OCI-LY3 (cell line): ENCODE measurements at regions not wholly inside any gene's neighbourhood (a gene's known extent, or its start where the extent isn't known, plus 50 kb on each side); places are given as distances from the start of the nearest gene placed in this dataset.
A peak's percentile ranks its signal among the peaks of the same experiment; 100 is the strongest.

ENCODE experiments used
- H2AFZ ChIP-seq: fragments of 200-600, 300-600 bp; shearing (Covaris generic); 2 replicates; pipeline ENCODE4 v1.6.0; 2014; ENCODE audit warnings: antibody characterized with exemption, low read depth, low read length
- H3K27ac ChIP-seq: fragments of 200-600, 300-600 bp; sonication (generic); 2 replicates; pipeline ENCODE4 v1.5.1; 2014; ENCODE audit warnings: mild to moderate bottlenecking, low read length, moderate library complexity, mixed read lengths
- H3K27me3 ChIP-seq: fragments of 200-600, 300-600 bp; sonication (generic); 2 replicates; pipeline ENCODE4 v1.6.1; 2014; ENCODE audit warnings: low read depth, low read length, mixed read lengths
- H3K36me3 ChIP-seq: fragments of 200-600, 300-600 bp; sonication (generic); replicated peaks from 2 replicates; pipeline ENCODE3; 2014; ENCODE audit warnings: low read depth, low read length, mixed read lengths
- H3K4me1 ChIP-seq: fragments of 300-600, 200-600 bp; sonication (generic); 2 replicates; pipeline ENCODE4 v1.6.1; 2014; ENCODE audit warnings: low read length, mixed read lengths
- H3K4me2 ChIP-seq: fragments of 200-600, 300-600 bp; sonication (generic); 2 replicates; pipeline ENCODE4 v1.6.1; 2014; ENCODE audit warnings: low read length, mixed read lengths
- H3K4me3 ChIP-seq: fragments of 300-600, 200-600 bp; sonication (generic); 2 replicates; pipeline ENCODE4 v1.5.1; 2014; ENCODE audit warnings: antibody characterized with exemption, mild to moderate bottlenecking, low read length, moderate library complexity
- H3K79me2 ChIP-seq: fragments of 300-600, 200-600 bp; shearing (Covaris generic); 2 replicates; pipeline ENCODE4 v1.6.1; 2014; ENCODE audit warnings: mild to moderate bottlenecking, low read length, mixed read lengths
- H3K9ac ChIP-seq: fragments of 300-600, 200-600 bp; shearing (Covaris generic); 2 replicates; pipeline ENCODE4 v1.6.0; 2014; ENCODE audit warnings: mild to moderate bottlenecking, low read length, moderate library complexity
- H3K9me3 ChIP-seq: fragments of 200-600, 300-600 bp; shearing (Covaris generic); 2 replicates; pipeline ENCODE4 v1.6.1; 2014; ENCODE audit warnings: low read length, mixed read lengths; ENCODE audit not compliant: insufficient read depth
- H4K20me1 ChIP-seq: fragments of 200-600, 300-600 bp; sonication (generic); 2 replicates; pipeline ENCODE4 v1.6.1; 2016; ENCODE audit warnings: low read length, mixed read lengths; ENCODE audit not compliant: insufficient read depth
- CTCF ChIP-seq: fragments of 200-600, 300-600 bp; sonication (generic); IDR thresholded peaks from 2 replicates; pipeline ENCODE4 v1.5.1; 2014; ENCODE audit warnings: antibody characterized with exemption, low read length, low read depth
- EZH2phosphoT487 ChIP-seq: fragments of 200-600 bp; shearing (Covaris generic); IDR thresholded peaks from 2 replicates; pipeline ENCODE4 v1.6.1; 2018; ENCODE audit warnings: antibody characterized with exemption, mixed run types, low read depth

GRCh38 chr2:18149660-18150246 lies 271.3 kb downstream of the KCNS3 start:
- TF ChIP-seq CTCF: peak; percentile 82
- no peak for TF ChIP-seq EZH2phosphoT487
- 0 out of 2 replicates have a peak, but pooled peaks cover 5% of the 10 kb centered on the region for H3K27me3 ChIP-seq
- H2AFZ ChIP-seq: no peak overlapping the region
- H3K27ac ChIP-seq: no peak overlapping the region
- no peak overlapping the region for H3K9ac ChIP-seq
- H3K4me1 ChIP-seq: no peaks in the 10 kb centered on the region
- H3K9me3 ChIP-seq: no peaks in the 10 kb centered on the region
- no peaks in the 10 kb centered on the region for H3K79me2 ChIP-seq
- no peak overlapping the region for H3K4me3 ChIP-seq
- H4K20me1 ChIP-seq: no peaks in the 10 kb centered on the region
- no peak overlapping the region for H3K4me2 ChIP-seq
- H3K36me3 ChIP-seq: no peaks in the 10 kb centered on the region

GRCh38 chr2:18136881-18137475 lies 258.5 kb downstream of the KCNS3 start:
- H3K79me2 ChIP-seq: no peaks in the 10 kb centered on the region
- no peak overlapping the region for H3K4me2 ChIP-seq
- H3K9ac ChIP-seq: no peak overlapping the region
- H3K27me3 ChIP-seq: no peaks in the 10 kb centered on the region
- H4K20me1 ChIP-seq: no peaks in the 10 kb centered on the region
- no peak overlapping the region for H3K4me3 ChIP-seq
- H3K4me1 ChIP-seq: no peaks in the 10 kb centered on the region
- no peaks in the 10 kb centered on the region for H3K9me3 ChIP-seq
- no peaks in the 10 kb centered on the region for H3K36me3 ChIP-seq
- no peak overlapping the region for H3K27ac ChIP-seq
- no peak overlapping the region for H2AFZ ChIP-seq
- TF ChIP-seq EZH2phosphoT487 (no peak), CTCF (no peak)

GRCh38 chr2:18133310-18133709 lies 254.8 kb downstream of the KCNS3 start:
- peaks cover 8% of the 10 kb centered on the region for H3K27me3 ChIP-seq
- H3K27ac ChIP-seq: no peak overlapping the region
- no peaks in the 10 kb centered on the region for H4K20me1 ChIP-seq
- no peaks in the 10 kb centered on the region for H3K36me3 ChIP-seq
- TF ChIP-seq EZH2phosphoT487 (no peak), CTCF (no peak)
- H3K4me1 ChIP-seq: no peaks in the 10 kb centered on the region
- H3K79me2 ChIP-seq: no peaks in the 10 kb centered on the region
- H2AFZ ChIP-seq: no peak overlapping the region
- H3K4me2 ChIP-seq: no peak overlapping the region
- no peak overlapping the region for H3K9ac ChIP-seq
- H3K9me3 ChIP-seq: no peaks in the 10 kb centered on the region
- no peak overlapping the region for H3K4me3 ChIP-seq

- Histone ChIP-seq H3K27me3 (peaks cover 8% of the 10 kb centered on the region), H3K4me3 (no peak overlapping the region), H3K4me1 (no peaks in the 10 kb centered on the region), H3K36me3 (no peaks in the 10 kb centered on the region), H3K79me2 (no peaks in the 10 kb centered on the region), H4K20me1 (no peaks in the 10 kb centered on the region), H3K9ac (no peak overlapping the region), H2AFZ (no peak overlapping the region), H3K9me3 (no peaks in the 10 kb centered on the region), H3K4me2 (no peak overlapping the region), H3K27ac (no peak overlapping the region)
- TF ChIP-seq EZH2phosphoT487 (no peak), CTCF (no peak)
Observed at GRCh38 chr2:18132697-18133096, 254.2 kb downstream of the KCNS3 start.
